Tibial nerve (tissue), 3 donors: ENCODE measurements at regions not wholly inside any gene's neighbourhood (a gene's known extent, or its start where the extent isn't known, plus 50 kb on each side); places are given as distances from the start of the nearest gene placed in this dataset.

Experiments
- POLR2A ChIP-seq, 2 donors: fragments of 450-650 bp; IDR thresholded peaks; one replicate each; pipeline ENCODE4 v1.6.1; 2017; ENCODE audit warnings: antibody characterized with exemption in 2 of 2, mild to moderate bottlenecking in 2 of 2, moderate library complexity in 2 of 2
- TF ChIP-seq, protein P1 (sequence below), 5 experiments: fragments of 200-600 bp in 3 of 5; fragments of 450-650 bp in 2 of 5; sonication (generic) in 3 of 5; IDR thresholded peaks; one replicate each; pipeline ENCODE4 v1.5.1; 2016 to 2019; ENCODE audit warnings: antibody characterized with exemption in 5 of 5, mild to moderate bottlenecking in 3 of 5, moderate library complexity in 2 of 5

DNA sequence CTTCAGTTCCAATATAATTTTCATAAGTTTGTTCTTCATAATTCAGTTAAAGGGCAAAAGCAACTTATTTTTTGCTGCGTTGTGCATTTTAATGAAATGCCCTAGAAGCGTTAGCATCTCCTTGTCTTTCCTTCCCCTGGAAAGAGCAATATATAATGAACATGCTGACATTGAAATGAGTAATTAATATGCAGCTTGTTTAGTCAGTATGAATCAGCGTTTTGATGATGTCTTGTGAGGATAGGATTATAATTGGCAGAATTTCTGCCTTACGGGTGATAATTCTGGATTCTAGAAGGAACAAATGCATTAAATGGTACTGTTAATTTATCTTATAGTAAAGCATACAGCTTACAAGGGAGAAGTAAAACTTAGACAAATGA, 152.3 kb upstream of the MMADHC start:
- TF ChIP-seq POLR2A (IDR thresholded peaks at IDR 0.05), result no peak
- TF ChIP-seq, protein P1, sequence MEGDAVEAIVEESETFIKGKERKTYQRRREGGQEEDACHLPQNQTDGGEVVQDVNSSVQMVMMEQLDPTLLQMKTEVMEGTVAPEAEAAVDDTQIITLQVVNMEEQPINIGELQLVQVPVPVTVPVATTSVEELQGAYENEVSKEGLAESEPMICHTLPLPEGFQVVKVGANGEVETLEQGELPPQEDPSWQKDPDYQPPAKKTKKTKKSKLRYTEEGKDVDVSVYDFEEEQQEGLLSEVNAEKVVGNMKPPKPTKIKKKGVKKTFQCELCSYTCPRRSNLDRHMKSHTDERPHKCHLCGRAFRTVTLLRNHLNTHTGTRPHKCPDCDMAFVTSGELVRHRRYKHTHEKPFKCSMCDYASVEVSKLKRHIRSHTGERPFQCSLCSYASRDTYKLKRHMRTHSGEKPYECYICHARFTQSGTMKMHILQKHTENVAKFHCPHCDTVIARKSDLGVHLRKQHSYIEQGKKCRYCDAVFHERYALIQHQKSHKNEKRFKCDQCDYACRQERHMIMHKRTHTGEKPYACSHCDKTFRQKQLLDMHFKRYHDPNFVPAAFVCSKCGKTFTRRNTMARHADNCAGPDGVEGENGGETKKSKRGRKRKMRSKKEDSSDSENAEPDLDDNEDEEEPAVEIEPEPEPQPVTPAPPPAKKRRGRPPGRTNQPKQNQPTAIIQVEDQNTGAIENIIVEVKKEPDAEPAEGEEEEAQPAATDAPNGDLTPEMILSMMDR (IDR thresholded peaks at IDR 0.05), result no peak
